A549 (cell line): ENCODE measurements at regions not wholly inside any gene's neighbourhood (a gene's known extent, or its start where the extent isn't known, plus 50 kb on each side); places are given as distances from the start of the nearest gene placed in this dataset.

ENCODE experiments used
- ATAC-seq, 2 experiments: fragments of 200-7000 bp in 1 of 2; fragments of >200 bp in 1 of 2; cut with Nextera tagmentation in 1 of 2; cut with Tn5 transposase in 1 of 2; 3 replicates each; pipeline versions ENCODE4 v1.8.0 to v1.9.1; 2018 to 2020; ENCODE audit warnings: mild to moderate bottlenecking in 1 of 2, moderate library complexity in 1 of 2
- CTCF ChIA-PET: fragments of 300-600 bp; sonication (Branson Sonifier 250); formaldehyde crosslinking; extraction: SDS; loops from one replicate; lab custom pipeline; 2021; ENCODE audit warnings: antibody characterized with exemption, inconsistent platforms; lab: Yijun Ruan, JAX
- POLR2A ChIA-PET: fragments of 350-600 bp; formaldehyde crosslinking; extraction: SDS; loops from one replicate; lab custom pipeline; 2021; ENCODE audit warnings: antibody characterized with exemption, inconsistent platforms; lab: Yijun Ruan, JAX
- DNase-seq, 2 experiments: peaks; one replicate each; pipeline versions ENCODE4 v3.0.0 to v3.0.0-alpha.2; 2011 to 2016; ENCODE audit warnings: low read depth in 1 of 2, low spot score in 1 of 2
- FAIRE-seq: peaks from 2 replicates; lab custom pipeline; 2011; peaks lifted over from hg19 to GRCh38; lab: Jason Lieb, UNC
- H3K27ac ChIP-seq, 2 experiments: fragments of >200 bp; sonication (Bioruptor Twin); formaldehyde crosslinking; 3 replicates each; pipeline ENCODE4 v1.5.1; 2016 to 2017
- H3K4me1 ChIP-seq: fragments of >200 bp; sonication (Bioruptor Twin); formaldehyde crosslinking; 3 replicates; pipeline ENCODE4 v1.6.1; 2016
- H3K4me2 ChIP-seq: fragments of >200 bp; sonication (Bioruptor Twin); formaldehyde crosslinking; 3 replicates; pipeline ENCODE4 v1.6.1; 2016
- H3K4me3 ChIP-seq: fragments of >200 bp; sonication (Bioruptor Twin); formaldehyde crosslinking; 3 replicates; pipeline ENCODE4 v1.5.1; 2016
- H3K9me3 ChIP-seq: fragments of >200 bp; sonication (Bioruptor Twin); formaldehyde crosslinking; 3 replicates; pipeline ENCODE4 v1.6.1; 2016
- ATOH8 ChIP-seq: fragments of 250-450 bp; sonication (Bioruptor Pico); IDR thresholded peaks from 2 replicates; pipeline ENCODE4 v1.5.0; 2020; ENCODE audit warnings: low read depth, mild to moderate bottlenecking, moderate library complexity
- BHLHE40 ChIP-seq: IDR thresholded peaks from 2 replicates; pipeline ENCODE4 v1.6.1; 2012; ENCODE audit warnings: low read depth, low read length, inconsistent platforms
- CHD4 ChIP-seq: fragments of 200-600 bp; sonication (generic); IDR thresholded peaks from 2 replicates; pipeline ENCODE4 v1.6.1; 2016; ENCODE audit warnings: antibody characterized with exemption, mild to moderate bottlenecking, borderline replicate concordance
- CTCF ChIP-seq: fragments of >200 bp; sonication (Bioruptor Twin); formaldehyde crosslinking; IDR thresholded peaks from 3 replicates; pipeline ENCODE4 v1.5.1; 2016
- ESRRA ChIP-seq: fragments of 150-350 bp; IDR thresholded peaks from 2 replicates; pipeline ENCODE4 v1.6.1; 2014; ENCODE audit warnings: mild to moderate bottlenecking, low read length, borderline replicate concordance
- FOSL2 ChIP-seq, 2 experiments: fragments of 450-650 bp in 1 of 2; fragments of >200 bp in 1 of 2; sonication (Bioruptor Twin) in 1 of 2; formaldehyde crosslinking; IDR thresholded peaks; 2 replicates each; pipeline versions ENCODE4 v1.5.0 to v1.6.1; 2016 to 2020; ENCODE audit warnings: mild to moderate bottlenecking in 1 of 2, moderate library complexity in 1 of 2
- HDAC2 ChIP-seq: fragments of 200-600 bp; sonication (generic); IDR thresholded peaks from 2 replicates; pipeline ENCODE4 v1.6.1; 2016
- HEYL ChIP-seq: fragments of 250-450 bp; sonication (Bioruptor Pico); IDR thresholded peaks from 2 replicates; pipeline ENCODE4 v1.8.0; 2021; ENCODE audit warnings: mild to moderate bottlenecking, moderate library complexity
- HOXB13 ChIP-seq: fragments of 250-450 bp; sonication (Bioruptor Pico); IDR thresholded peaks from 2 replicates; pipeline ENCODE4 v1.5.0; 2020; ENCODE audit warnings: low read depth, mild to moderate bottlenecking, moderate library complexity
- HOXB5 ChIP-seq: fragments of 250-450 bp; sonication (Bioruptor Pico); IDR thresholded peaks from 2 replicates; pipeline ENCODE4 v1.5.0; 2020; ENCODE audit warnings: mild to moderate bottlenecking, moderate library complexity
- JUN ChIP-seq, 2 experiments: fragments of >200 bp; sonication (Bioruptor Twin); formaldehyde crosslinking; IDR thresholded peaks; 2 replicates in 1 of 2; 3 replicates in 1 of 2; pipeline ENCODE4 v1.6.1; 2016 to 2017
- JUNB ChIP-seq: fragments of >200 bp; sonication (Bioruptor Twin); formaldehyde crosslinking; IDR thresholded peaks from 2 replicates; pipeline ENCODE4 v1.6.1; 2016
- POLR2A ChIP-seq: IDR thresholded peaks from 2 replicates; pipeline ENCODE4 v1.6.1; 2012; ENCODE audit warnings: mild to moderate bottlenecking, low read length
- POLR2AphosphoS2 ChIP-seq: conservative IDR thresholded peaks from 2 replicates; pipeline ENCODE4 v1.6.1; 2012; ENCODE audit warnings: low read length, improper control_type of control experiment, inconsistent platforms
- ZFP36 ChIP-seq: fragments of 450-650 bp; IDR thresholded peaks from 2 replicates; pipeline ENCODE4 v1.6.1; 2014; ENCODE audit warnings: borderline replicate concordance; ENCODE audit not compliant: partially characterized antibody
- ZNF302 ChIP-seq: fragments of 250-450 bp; sonication (Bioruptor Pico); IDR thresholded peaks from 2 replicates; pipeline ENCODE4 v1.9.0; 2021; ENCODE audit warnings: inconsistent platforms, mild to moderate bottlenecking, moderate library complexity
- ZSCAN20 ChIP-seq: fragments of 250-450 bp; sonication (Bioruptor Pico); IDR thresholded peaks from 2 replicates; pipeline ENCODE4 v1.8.0; 2022; ENCODE audit warnings: mild to moderate bottlenecking, moderate library complexity
- WGBS: methylation state at CpG from one replicate; pipeline ENCODE4 v1.1.6; 2017; ENCODE audit errors: missing lambda C conversion rate; 5-methylcytosine and 5-hydroxymethylcytosine counted together
- TF ChIP-seq, protein P1 (sequence below): IDR thresholded peaks from 2 replicates; pipeline ENCODE4 v1.6.1; 2012; ENCODE audit warnings: low read depth, borderline replicate concordance
- TF ChIP-seq, protein P2 (sequence below): IDR thresholded peaks from 2 replicates; pipeline ENCODE4 v1.6.1; 2012
- TF ChIP-seq, protein P3 (sequence below): fragments of 250-450 bp; sonication (Bioruptor Pico); IDR thresholded peaks from 2 replicates; pipeline ENCODE4 v1.5.0; 2021; ENCODE audit warnings: mild to moderate bottlenecking, moderate library complexity, borderline replicate concordance

GRCh38 chr5:89397096-89397495, 514.1 kb upstream of the MEF2C start:
- ATAC-seq (no peak), DNase-seq (no peak), FAIRE-seq (no peak)
- Histone ChIP-seq H3K4me3 (no peak overlapping the region), H3K4me1 (no peaks in the 10 kb centered on the region), H3K4me2 (no peak overlapping the region), H3K27ac (no peak overlapping the region), H3K9me3 (no peaks in the 10 kb centered on the region)
- POLR2A ChIA-PET: no interaction called here
- CTCF ChIA-PET: no interaction called here
- TF ChIP-seq ZFP36 (no peak), POLR2AphosphoS2 (no peak), ATOH8 (CRISPR knock-in tag) (no peak), HDAC2 (no peak), FOSL2 (IDR thresholded peaks at IDR 0.05) (no peak), FOSL2 (CRISPR knock-in tag; IDR thresholded peaks at IDR 0.05) (no peak), CTCF (no peak), POLR2A (no peak), ZNF302 (CRISPR knock-in tag) (no peak), BHLHE40 (no peak), HOXB5 (no peak), ESRRA (no peak)
- TF ChIP-seq, protein P1, sequence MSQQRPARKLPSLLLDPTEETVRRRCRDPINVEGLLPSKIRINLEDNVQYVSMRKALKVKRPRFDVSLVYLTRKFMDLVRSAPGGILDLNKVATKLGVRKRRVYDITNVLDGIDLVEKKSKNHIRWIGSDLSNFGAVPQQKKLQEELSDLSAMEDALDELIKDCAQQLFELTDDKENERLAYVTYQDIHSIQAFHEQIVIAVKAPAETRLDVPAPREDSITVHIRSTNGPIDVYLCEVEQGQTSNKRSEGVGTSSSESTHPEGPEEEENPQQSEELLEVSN: no peak
- TF ChIP-seq, protein P2, sequence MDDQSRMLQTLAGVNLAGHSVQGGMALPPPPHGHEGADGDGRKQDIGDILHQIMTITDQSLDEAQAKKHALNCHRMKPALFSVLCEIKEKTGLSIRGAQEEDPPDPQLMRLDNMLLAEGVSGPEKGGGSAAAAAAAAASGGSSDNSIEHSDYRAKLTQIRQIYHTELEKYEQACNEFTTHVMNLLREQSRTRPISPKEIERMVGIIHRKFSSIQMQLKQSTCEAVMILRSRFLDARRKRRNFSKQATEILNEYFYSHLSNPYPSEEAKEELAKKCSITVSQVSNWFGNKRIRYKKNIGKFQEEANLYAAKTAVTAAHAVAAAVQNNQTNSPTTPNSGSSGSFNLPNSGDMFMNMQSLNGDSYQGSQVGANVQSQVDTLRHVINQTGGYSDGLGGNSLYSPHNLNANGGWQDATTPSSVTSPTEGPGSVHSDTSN: no peak
- TF ChIP-seq, protein P3, sequence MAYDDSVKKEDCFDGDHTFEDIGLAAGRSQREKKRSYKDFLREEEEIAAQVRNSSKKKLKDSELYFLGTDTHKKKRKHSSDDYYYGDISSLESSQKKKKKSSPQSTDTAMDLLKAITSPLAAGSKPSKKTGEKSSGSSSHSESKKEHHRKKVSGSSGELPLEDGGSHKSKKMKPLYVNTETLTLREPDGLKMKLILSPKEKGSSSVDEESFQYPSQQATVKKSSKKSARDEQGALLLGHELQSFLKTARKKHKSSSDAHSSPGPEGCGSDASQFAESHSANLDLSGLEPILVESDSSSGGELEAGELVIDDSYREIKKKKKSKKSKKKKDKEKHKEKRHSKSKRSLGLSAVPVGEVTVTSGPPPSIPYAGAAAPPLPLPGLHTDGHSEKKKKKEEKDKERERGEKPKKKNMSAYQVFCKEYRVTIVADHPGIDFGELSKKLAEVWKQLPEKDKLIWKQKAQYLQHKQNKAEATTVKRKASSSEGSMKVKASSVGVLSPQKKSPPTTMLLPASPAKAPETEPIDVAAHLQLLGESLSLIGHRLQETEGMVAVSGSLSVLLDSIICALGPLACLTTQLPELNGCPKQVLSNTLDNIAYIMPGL (CRISPR knock-in tag): no peak
- 6% methylated on average over 1 of the region's 1 CpG for WGBS

- no peak for FAIRE-seq
- TF ChIP-seq CHD4 (no peak), JUNB (no peak), JUN (IDR thresholded peaks at IDR 0.05) (no peak), ZNF302 (CRISPR knock-in tag) (no peak), HEYL (CRISPR knock-in tag) (no peak), ZSCAN20 (CRISPR knock-in tag) (no peak), HOXB13 (CRISPR knock-in tag) (no peak)
- TF ChIP-seq, protein P2: no peak
- TF ChIP-seq, all 56 proteins: peak for 0
- ATAC-seq: no peak
- Histone ChIP-seq H3K4me2 (no peak overlapping the region), H3K4me3 (no peak overlapping the region), H3K27ac (no peak overlapping the region), H3K4me1 (no peaks in the 10 kb centered on the region), H3K9me3 (no peaks in the 10 kb centered on the region)
- WGBS: 0% methylated on average over 2 of the region's 2 CpGs
- CTCF ChIA-PET: no interaction called here
- no peak for DNase-seq
- POLR2A ChIA-PET: no interaction called here
These were observed 513.4 kb upstream of the MEF2C start for GRCh38 chr5:89396278-89396954.
